ENCODE measurements at regions not wholly inside any gene's neighbourhood (a gene's known extent, or its start where the extent isn't known, plus 50 kb on each side); places are given as distances from the start of the nearest gene placed in this dataset.

GRCh38 chr1:5267603-5268235, 613.3 kb downstream of the AJAP1 start:
- DNase-seq, result no peak

- no peak for DNase-seq
Measured at GRCh38 chr1:5265438-5266075, 611.1 kb downstream of the AJAP1 start.

GRCh38 chr1:5264476-5264875, 610.1 kb downstream of the AJAP1 start:
- DNase-seq, result no peak

- no peak for DNase-seq
Measured at GRCh38 chr1:5256793-5257192, 602.4 kb downstream of the AJAP1 start.

GRCh38 chr1:5254975-5255374, 600.6 kb downstream of the AJAP1 start:
- no peak for DNase-seq

GRCh38 chr1:5254131-5254725, 599.8 kb downstream of the AJAP1 start:
- DNase-seq, result no peak

GRCh38 chr1:5253036-5253435, 598.6 kb downstream of the AJAP1 start:
- no peak for DNase-seq

- DNase-seq, result no peak
Measured at GRCh38 chr1:5250336-5250735, 595.9 kb downstream of the AJAP1 start.

- no peak for DNase-seq
Measured at GRCh38 chr1:5245348-5245747, 590.9 kb downstream of the AJAP1 start.

GRCh38 chr1:5244631-5245285, 590.3 kb downstream of the AJAP1 start:
- no peak for DNase-seq

- no peak for DNase-seq
Measured at GRCh38 chr1:5242850-5243249, 588.4 kb downstream of the AJAP1 start.

GRCh38 chr1:5239911-5240310, 585.5 kb downstream of the AJAP1 start:
- DNase-seq, result no peak

GRCh38 chr1:5238351-5239130, 584.1 kb downstream of the AJAP1 start:
- DNase-seq, result no peak

- DNase-seq, result no peak
Measured at GRCh38 chr1:5235355-5235899, 581.0 kb downstream of the AJAP1 start.

- no peak for DNase-seq
Measured at GRCh38 chr1:5232537-5232936, 578.1 kb downstream of the AJAP1 start.

GRCh38 chr1:5231541-5232315, 577.3 kb downstream of the AJAP1 start:
- DNase-seq, result no peak

GRCh38 chr1:5227114-5227513, 572.7 kb downstream of the AJAP1 start:
- DNase-seq, result no peak

GRCh38 chr1:5225707-5226704, 571.6 kb downstream of the AJAP1 start:
- no peak for DNase-seq

- DNase-seq, result no peak
Measured at GRCh38 chr1:5223206-5223605, 568.8 kb downstream of the AJAP1 start.

GRCh38 chr1:5222626-5223025, 568.2 kb downstream of the AJAP1 start:
- DNase-seq, result no peak
